NB4 (cell line): ENCODE measurements at regions not wholly inside any gene's neighbourhood (a gene's known extent, or its start where the extent isn't known, plus 50 kb on each side); places are given as distances from the start of the nearest gene placed in this dataset.

Experiments used
- MYC ChIP-seq: IDR thresholded peaks from 2 replicates; pipeline ENCODE4 v1.6.1; 2011; ENCODE audit warnings: low read depth, low read length
- POLR2A ChIP-seq: IDR thresholded peaks from 2 replicates; pipeline ENCODE4 v1.6.1; 2011; ENCODE audit warnings: mild to moderate bottlenecking; ENCODE audit not compliant: insufficient read length; ENCODE audit errors: extremely low read depth
- TF ChIP-seq, protein P1 (sequence below): IDR thresholded peaks from one replicate; pipeline ENCODE4 v1.5.1; 2012; ENCODE audit warnings: low read depth, low read length

DNA sequence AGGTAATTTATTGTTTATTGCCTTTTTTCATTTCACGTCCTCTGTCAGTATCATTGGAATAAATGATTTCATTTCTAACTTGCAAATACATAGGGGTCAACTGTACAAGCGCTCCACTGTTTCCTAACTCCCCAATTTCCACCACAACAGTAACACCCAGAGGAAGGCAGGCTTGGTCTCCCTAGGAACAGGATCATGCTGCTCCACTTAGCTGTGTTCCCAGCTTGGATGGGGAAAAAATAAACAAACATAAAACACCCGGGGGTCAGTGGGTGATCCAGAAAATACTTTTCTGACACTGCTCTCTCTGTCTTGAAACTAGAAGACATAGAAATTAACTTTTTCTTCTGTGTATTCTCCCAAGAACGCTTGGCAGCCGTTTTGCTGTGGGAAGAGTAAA lies 772.5 kb downstream of the TRIML1 start:
- TF ChIP-seq, protein P1, sequence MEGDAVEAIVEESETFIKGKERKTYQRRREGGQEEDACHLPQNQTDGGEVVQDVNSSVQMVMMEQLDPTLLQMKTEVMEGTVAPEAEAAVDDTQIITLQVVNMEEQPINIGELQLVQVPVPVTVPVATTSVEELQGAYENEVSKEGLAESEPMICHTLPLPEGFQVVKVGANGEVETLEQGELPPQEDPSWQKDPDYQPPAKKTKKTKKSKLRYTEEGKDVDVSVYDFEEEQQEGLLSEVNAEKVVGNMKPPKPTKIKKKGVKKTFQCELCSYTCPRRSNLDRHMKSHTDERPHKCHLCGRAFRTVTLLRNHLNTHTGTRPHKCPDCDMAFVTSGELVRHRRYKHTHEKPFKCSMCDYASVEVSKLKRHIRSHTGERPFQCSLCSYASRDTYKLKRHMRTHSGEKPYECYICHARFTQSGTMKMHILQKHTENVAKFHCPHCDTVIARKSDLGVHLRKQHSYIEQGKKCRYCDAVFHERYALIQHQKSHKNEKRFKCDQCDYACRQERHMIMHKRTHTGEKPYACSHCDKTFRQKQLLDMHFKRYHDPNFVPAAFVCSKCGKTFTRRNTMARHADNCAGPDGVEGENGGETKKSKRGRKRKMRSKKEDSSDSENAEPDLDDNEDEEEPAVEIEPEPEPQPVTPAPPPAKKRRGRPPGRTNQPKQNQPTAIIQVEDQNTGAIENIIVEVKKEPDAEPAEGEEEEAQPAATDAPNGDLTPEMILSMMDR, result no peak
- TF ChIP-seq MYC (no peak), POLR2A (no peak)
